Colonic mucosa (tissue), 4 donors: ENCODE measurements at regions not wholly inside any gene's neighbourhood (a gene's known extent, or its start where the extent isn't known, plus 50 kb on each side); places are given as distances from the start of the nearest gene placed in this dataset.

Source experiments
- DNase-seq: peaks from one replicate; pipeline ENCODE4 v3.0.0-alpha.2; 2020
- H3K27ac ChIP-seq: fragments of 200-600 bp; one replicate; pipeline ENCODE4 v1.8.0; 2021
- H3K27me3 ChIP-seq: fragments of 200-600 bp; one replicate; pipeline ENCODE4 v1.8.0; 2021
- H3K36me3 ChIP-seq: fragments of 200-600 bp; one replicate; pipeline ENCODE4 v1.8.0; 2021
- H3K4me1 ChIP-seq: fragments of 200-600 bp; one replicate; pipeline ENCODE4 v1.8.0; 2021; ENCODE audit warnings: mild to moderate bottlenecking
- H3K4me3 ChIP-seq: fragments of 200-600 bp; one replicate; pipeline ENCODE4 v1.8.0; 2021
- H3K9ac ChIP-seq, 2 donors: one replicate each; pipeline ENCODE4 v1.7.0; 2013; ENCODE audit warnings: control low read depth in 2 of 2, low read depth in 2 of 2, low read length in 2 of 2
- H3K9me3 ChIP-seq: fragments of 200-600 bp; one replicate; pipeline ENCODE4 v1.8.0; 2021
- intact Hi-C: fragments of 100-400 bp; cut with DNase I; formaldehyde crosslinking; loops from one replicate; pipeline ENCODE4 v1.14.1; 2022
- TF ChIP-seq, protein P1 (sequence below): fragments of 200-600 bp; IDR thresholded peaks from one replicate; pipeline ENCODE4 v1.8.0; 2022; ENCODE audit warnings: antibody characterized with exemption, mild to moderate bottlenecking
- donor health status: healthy.
- donor health status: DM: no; HTN: no; CAD: no.
- donor health status: DM: no; HTN: no; CAD: no.

DNA sequence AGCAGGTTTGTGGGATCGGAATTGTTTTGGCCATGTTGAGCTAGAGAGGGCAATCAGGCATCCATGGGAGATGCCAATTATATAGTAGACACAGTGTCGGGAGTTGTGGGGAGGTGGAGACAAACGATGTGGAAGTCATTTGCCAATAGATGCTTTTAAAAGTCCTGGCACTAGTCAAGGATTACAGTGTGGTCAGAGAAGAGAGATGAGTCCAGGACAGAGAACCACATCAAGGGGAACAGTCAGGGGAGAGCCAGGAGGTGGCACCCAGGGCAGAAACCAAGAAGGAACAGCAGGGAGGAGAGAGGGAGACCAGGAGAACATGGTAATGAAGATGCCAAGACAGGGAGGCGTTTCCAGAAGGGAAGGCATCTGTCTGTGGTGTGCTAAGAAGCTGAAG lies 81.2 kb downstream of the ARL4C start:
- DNase-seq, result no peak
- TF ChIP-seq, protein P1, sequence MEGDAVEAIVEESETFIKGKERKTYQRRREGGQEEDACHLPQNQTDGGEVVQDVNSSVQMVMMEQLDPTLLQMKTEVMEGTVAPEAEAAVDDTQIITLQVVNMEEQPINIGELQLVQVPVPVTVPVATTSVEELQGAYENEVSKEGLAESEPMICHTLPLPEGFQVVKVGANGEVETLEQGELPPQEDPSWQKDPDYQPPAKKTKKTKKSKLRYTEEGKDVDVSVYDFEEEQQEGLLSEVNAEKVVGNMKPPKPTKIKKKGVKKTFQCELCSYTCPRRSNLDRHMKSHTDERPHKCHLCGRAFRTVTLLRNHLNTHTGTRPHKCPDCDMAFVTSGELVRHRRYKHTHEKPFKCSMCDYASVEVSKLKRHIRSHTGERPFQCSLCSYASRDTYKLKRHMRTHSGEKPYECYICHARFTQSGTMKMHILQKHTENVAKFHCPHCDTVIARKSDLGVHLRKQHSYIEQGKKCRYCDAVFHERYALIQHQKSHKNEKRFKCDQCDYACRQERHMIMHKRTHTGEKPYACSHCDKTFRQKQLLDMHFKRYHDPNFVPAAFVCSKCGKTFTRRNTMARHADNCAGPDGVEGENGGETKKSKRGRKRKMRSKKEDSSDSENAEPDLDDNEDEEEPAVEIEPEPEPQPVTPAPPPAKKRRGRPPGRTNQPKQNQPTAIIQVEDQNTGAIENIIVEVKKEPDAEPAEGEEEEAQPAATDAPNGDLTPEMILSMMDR, result no peak
- intact Hi-C loops, result no loop called here
- no peaks in the 10 kb centered on the region for H3K4me1 ChIP-seq
- no peak overlapping the region for H3K9ac ChIP-seq
- H3K27ac ChIP-seq, result no peak overlapping the region
- H3K9me3 ChIP-seq, result no peaks in the 10 kb centered on the region
- H3K4me3 ChIP-seq, result no peak overlapping the region
- no peaks in the 10 kb centered on the region for H3K36me3 ChIP-seq
- H3K27me3 ChIP-seq, result no peaks in the 10 kb centered on the region

DNA sequence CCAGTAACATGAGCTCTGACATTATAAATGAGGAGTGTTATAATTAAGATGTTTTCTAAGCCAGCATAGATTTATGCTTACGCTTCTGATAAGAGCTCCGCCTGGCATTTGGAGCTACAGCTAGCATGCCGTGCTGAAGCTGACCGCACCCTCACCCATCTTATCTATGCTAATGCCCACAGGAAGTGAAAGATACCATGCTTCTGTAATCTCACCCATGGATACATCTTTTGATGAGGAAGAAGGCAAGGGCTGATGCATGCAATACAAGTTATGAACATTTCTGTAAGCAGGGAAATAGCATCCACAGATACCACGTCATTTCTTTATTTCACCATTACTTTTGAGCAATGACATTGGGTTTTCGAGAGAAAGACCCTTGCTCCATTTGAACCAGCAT lies 82.3 kb downstream of the ARL4C start:
- Histone ChIP-seq H3K27ac (no peak overlapping the region), H3K27me3 (no peaks in the 10 kb centered on the region), H3K9me3 (no peaks in the 10 kb centered on the region), H3K4me1 (no peaks in the 10 kb centered on the region), H3K9ac (no peak overlapping the region), H3K36me3 (no peaks in the 10 kb centered on the region), H3K4me3 (no peak overlapping the region)
- DNase-seq, result no peak
- intact Hi-C loops, result no loop called here
- TF ChIP-seq, protein P1, result no peak

DNA sequence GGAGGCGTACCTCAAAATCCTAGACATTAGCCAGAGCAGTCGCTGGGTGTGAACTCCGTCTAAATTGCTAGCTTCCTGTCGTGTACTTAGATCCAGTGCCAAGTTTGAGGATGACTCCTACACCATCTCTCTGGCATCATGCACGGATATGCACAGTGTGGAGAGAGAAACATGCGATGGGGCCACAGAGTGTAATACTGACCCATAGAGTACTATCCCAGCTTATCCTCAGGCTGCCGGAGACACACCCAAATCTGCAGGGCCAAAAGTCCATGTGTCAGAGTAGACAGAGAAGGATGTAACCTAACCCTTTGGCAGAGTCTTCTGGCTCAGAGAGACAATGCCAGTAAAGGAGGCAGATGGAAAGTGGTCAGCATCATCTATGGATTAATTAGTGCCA lies 84.2 kb downstream of the ARL4C start:
- no peak overlapping the region for H3K27ac ChIP-seq
- no peaks in the 10 kb centered on the region for H3K36me3 ChIP-seq
- TF ChIP-seq, protein P1, result no peak
- DNase-seq, result peak; percentile 33
- no peak overlapping the region for H3K9ac ChIP-seq
- no peaks in the 10 kb centered on the region for H3K27me3 ChIP-seq
- no peaks in the 10 kb centered on the region for H3K9me3 ChIP-seq
- no peak overlapping the region for H3K4me3 ChIP-seq
- intact Hi-C loops, result no loop called here
- H3K4me1 ChIP-seq, result no peaks in the 10 kb centered on the region

DNA sequence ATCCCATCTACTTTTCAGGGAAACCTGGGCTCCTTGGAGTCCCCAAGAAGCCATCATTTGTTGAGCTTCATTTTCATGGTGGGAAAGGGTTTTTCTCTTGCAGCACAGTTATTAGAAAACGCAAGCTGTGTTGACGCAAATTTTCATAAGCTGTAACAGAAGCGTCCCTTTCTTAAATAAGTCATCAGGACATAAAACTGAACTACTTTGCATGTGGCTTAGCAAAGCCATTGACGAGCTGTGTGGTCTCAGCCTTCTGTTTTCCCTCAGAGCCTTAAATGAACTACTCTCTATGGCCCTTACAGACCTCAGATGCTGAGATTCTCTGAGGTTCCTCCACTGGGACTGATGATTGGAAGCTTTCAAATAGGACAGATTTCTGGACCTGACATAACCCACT lies 85.1 kb downstream of the ARL4C start:
- DNase-seq, result no peak
- intact Hi-C loops, result no loop called here
- H3K27ac ChIP-seq, result no peak overlapping the region
- TF ChIP-seq, protein P1, result no peak
- no peaks in the 10 kb centered on the region for H3K9me3 ChIP-seq
- no peaks in the 10 kb centered on the region for H3K36me3 ChIP-seq
- H3K27me3 ChIP-seq, result no peaks in the 10 kb centered on the region
- H3K9ac ChIP-seq, result no peak overlapping the region
- no peak overlapping the region for H3K4me3 ChIP-seq
- no peaks in the 10 kb centered on the region for H3K4me1 ChIP-seq

DNA sequence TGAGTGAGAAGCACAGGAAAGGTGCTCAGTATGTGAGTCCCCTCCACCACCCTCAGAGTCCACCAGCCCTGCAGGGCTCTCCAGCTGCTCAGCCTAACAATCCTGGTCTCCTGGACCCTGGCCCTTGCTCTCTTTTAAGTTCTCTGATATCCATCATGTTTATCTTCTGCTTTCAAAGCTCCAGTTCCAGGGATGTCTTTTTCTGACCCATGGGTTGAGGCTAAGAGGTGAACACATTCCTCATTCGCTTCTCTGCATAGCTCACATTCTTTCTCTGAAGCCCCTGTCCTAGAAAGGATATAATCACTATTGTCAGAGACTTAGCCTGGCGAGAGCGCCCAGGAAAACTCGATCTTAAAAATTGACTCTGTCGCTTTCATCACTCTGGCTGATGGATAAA lies 86.4 kb downstream of the ARL4C start:
- no peak for DNase-seq
- Histone ChIP-seq H3K27me3 (no peaks in the 10 kb centered on the region), H3K4me3 (no peak overlapping the region), H3K27ac (no peak overlapping the region), H3K36me3 (no peaks in the 10 kb centered on the region), H3K9ac (no peak overlapping the region), H3K4me1 (no peaks in the 10 kb centered on the region), H3K9me3 (no peaks in the 10 kb centered on the region)
- intact Hi-C loops, result no loop called here
- TF ChIP-seq, protein P1, result no peak

DNA sequence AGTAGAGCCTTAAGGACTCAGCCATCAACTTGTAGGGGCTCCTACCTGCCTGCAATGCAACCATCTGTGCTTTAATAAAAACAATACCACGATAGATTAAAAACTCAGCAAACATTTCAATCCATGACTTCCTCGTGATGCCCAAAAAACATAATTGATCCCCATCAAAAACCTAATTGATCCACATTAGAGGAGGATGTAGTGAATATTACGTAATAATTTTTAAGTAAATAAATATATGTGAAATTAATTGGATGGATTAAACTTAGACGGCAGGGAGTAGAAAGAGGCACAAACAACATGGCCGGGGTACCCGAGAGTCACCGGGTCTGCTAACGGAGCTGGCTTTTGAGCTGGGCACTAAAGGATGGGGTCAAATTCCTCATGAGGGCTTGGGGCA lies 87.3 kb downstream of the ARL4C start:
- no peaks in the 10 kb centered on the region for H3K36me3 ChIP-seq
- H3K9me3 ChIP-seq, result no peaks in the 10 kb centered on the region
- no peaks in the 10 kb centered on the region for H3K4me1 ChIP-seq
- TF ChIP-seq, protein P1, result no peak
- no peaks in the 10 kb centered on the region for H3K27me3 ChIP-seq
- intact Hi-C loops, result no loop called here
- H3K4me3 ChIP-seq, result no peak overlapping the region
- no peak overlapping the region for H3K9ac ChIP-seq
- no peak for DNase-seq
- no peak overlapping the region for H3K27ac ChIP-seq
